HS-5 (cell line): ENCODE measurements at regions not wholly inside any gene's neighbourhood (a gene's known extent, or its start where the extent isn't known, plus 50 kb on each side); places are given as distances from the start of the nearest gene placed in this dataset.
"Not testable (repeated sequence)": the region's sequence is repeated elsewhere in the genome, so short reads cannot be mapped to it uniquely, and the experiment has no call there.

Experiments
- DNase-seq: peaks from one replicate; pipeline ENCODE4 v3.0.0-alpha.2; 2012; ENCODE audit warnings: low read depth

- DNase-seq = no peak
Observed at GRCh38 chr2:8234757-8235374, 447.0 kb upstream of the ID2 start.

GRCh38 chr2:8235419-8235818, 446.4 kb upstream of the ID2 start:
- no peak for DNase-seq

DNA sequence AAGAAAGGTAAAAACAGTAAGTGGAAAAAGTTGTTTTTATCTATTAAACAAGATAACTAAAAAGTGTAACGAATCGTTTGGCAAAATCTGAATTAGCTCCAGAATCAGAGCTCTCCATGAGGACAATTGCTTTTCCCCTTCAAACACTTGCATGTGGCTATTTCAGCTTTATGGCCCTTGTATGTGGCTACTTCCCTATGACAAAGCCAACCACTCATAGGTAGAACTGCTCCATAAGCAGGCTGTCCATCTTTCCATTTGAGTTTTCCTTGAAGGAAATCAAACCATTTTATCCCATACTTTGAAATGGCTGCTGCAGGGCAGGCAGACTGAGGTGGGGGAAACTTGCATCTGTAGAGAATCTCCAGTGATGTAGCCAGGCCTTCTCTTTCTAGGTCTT, 445.5 kb upstream of the ID2 start:
- DNase-seq = no peak

DNA sequence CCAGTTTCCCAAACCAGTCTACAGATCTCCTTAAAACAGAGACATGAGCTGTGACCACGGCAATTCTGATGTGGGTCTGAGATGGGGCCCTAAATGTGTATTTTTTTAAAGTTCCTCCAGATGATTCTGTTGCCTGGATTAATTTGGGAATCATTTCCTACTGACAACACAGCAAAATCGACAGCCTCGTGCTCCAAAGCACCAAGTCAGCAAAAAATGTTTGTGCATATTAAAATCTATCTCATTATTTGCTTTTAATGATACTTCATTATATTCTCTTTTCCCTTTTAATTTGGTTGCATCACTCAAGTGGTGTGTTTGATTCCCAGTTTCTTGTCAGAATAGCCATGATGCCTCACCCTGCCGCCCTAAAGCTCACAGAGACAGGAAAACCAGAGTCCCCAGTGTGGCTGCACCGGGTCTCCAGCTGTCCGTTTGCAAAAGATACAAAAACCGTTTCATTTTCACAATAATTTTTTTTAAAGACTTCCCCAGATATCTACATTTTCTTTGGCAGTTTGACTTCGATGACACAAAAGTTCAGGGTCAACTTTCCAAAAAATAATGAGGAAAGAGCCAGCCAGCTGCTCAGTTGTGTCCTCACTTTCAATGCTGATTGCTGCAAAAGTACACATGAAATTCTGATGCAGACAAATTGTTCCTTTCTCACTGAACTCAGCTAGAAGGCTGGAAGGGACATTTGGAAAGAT, 443.2 kb upstream of the ID2 start:
- DNase-seq = no peak

DNA sequence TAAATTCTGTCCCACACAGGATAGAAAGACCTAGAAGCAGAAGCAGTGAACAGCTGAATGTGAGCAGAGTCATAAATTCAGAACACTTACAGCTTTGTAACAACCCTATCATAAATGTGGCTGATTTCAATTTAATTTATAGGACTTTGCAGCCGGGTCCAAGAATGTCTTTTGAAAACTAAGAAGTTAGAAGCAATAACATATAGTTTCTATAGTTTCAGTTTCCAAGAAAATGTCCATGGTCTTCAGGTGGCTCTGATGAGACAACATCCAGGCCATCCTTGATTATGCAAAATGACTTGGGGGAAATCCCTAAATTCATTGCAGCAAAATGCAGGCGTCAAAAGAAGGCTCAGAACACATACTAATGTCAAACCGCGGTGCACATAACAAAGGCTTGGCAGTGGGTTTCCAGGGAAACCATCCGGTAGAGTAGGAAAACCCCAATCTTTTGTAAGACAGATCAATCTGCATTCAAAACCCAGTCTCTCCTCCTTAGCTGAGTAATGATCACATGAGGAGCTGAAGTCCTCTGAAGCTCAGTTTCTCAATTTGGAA, 442.2 kb upstream of the ID2 start:
- no peak for DNase-seq

DNA sequence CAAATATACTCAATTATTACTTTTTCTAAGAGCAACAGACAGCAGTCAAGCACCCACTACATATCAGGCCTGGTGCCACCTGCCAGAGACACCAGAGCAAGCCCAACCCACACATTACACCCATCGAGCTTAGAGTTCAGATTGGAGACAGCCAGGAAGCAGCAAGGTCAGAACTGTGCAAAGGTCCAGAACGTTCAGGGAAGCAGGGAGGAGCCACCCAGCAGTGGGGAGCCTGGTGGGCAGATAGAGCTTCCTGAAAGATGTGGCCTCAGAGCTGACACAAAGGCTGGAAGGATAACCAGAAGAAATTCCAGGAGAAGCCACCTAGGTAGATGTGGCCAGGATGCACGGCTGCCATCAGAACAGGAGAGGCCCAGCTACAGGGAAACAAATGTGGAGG, 440.5 kb upstream of the ID2 start:
- DNase-seq = no peak

DNA sequence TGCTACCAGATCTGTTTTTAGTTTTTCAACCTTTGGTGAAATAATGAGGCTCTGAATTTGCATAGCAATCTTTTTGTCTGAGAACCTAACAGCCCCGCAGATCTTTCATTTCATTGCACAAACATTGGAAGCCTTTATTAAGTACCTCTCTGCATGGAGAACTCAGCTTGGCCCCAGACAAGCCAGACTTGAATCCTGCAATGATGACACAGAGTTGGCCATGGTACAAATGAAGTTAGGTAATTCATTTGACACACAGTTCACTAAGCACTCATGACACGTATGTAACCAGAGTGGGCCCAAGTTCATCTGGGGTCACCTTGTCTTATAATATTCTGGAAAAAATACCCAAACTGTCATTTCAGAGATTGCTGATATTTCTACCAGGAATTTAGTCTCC, 439.1 kb upstream of the ID2 start:
- no peak for DNase-seq

DNA sequence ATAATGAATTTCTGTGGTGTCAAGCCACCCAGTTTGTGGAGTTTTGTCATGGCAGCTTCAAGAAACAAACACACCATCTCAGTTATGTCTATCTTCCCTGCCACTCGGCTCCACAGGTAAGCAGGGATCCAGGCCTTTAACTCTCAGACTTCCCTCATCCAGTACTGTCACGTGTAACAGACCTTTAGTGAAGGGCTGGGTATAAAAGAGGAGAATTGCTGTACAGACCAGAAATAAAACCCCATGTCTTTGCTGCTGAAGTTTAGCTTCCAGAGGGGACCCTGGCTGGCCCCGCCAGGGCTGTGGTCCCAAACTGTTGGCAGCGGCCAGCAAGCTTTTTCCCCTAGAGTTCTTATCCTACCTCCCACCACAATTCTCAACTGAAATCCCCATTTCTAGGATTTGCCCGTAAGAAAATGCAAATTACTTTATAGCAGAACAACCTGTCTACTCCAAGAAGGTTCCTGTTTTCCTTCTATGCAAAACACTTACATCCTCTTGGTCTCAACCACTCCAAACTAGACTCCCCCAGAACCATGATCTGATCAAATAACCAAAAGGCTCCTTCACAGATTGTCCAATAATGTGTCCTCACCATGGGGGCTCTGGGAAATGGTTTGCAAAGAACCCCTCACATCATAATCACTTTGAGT, 438.0 kb upstream of the ID2 start:
- DNase-seq = no peak

GRCh38 chr2:8244639-8245038, 437.2 kb upstream of the ID2 start:
- no peak for DNase-seq

DNA sequence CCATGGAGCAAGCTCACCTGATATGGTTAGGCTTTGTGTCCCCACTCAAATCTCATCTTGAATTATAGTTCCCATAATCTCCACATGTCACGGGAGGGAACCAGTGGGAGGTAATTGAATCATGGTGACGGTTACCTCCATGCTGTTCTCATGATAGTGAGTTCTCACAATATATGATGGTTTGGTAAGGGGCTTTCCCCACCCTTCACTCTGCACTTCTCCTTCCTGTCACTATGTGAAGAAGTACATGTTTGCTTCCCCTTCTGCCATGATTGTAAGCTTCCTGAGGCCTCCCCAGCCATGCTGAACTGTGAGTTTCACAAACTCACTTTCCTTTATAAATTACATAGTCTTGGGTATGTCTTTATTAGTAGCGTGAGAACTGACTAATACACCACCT, 435.7 kb upstream of the ID2 start:
- no peak for DNase-seq

- no peak for DNase-seq
Observed at GRCh38 chr2:8247905-8248622, 433.8 kb upstream of the ID2 start.

DNA sequence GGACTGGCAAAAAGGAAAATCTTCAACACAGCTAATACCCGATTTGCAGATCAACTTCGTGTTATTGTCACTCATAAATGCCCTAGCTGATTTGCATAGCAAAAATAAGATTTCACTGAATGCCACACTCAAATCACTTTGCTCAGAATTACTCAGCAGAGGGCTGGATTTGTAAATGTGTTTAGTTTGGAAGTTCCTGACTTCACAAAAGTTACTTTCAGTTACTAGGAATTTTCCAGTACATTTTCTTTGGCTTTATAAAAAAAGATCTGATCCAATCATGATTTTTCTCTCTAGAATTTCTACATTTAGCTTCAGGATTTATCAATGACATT, 433.3 kb upstream of the ID2 start:
- DNase-seq = no peak

- DNase-seq = no peak
Observed at GRCh38 chr2:8249141-8249540, 432.7 kb upstream of the ID2 start.

GRCh38 chr2:8249769-8250168, 432.1 kb upstream of the ID2 start:
- no peak for DNase-seq

DNA sequence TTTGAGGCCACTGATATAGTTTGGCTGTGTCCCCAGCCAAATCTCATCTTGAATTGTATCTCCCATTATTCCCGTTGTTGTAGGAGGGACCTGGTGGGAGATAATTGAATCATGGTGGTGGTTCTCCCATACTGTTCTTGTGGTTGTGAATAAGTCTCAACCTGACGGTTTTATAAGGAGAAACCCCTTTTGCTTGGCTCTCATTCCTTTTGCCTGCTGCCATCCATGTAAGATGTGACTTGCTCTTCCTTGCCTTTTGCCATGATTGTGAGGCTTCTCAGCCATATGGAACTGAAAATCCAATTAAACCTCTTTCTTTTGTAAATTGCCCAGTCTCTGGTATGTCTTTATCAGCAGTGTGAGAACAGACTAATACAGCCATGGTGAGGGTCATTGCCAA, 431.6 kb upstream of the ID2 start:
- DNase-seq = not testable (repeated sequence)

- DNase-seq = no peak
Observed at GRCh38 chr2:8251291-8251690, 430.6 kb upstream of the ID2 start.

DNA sequence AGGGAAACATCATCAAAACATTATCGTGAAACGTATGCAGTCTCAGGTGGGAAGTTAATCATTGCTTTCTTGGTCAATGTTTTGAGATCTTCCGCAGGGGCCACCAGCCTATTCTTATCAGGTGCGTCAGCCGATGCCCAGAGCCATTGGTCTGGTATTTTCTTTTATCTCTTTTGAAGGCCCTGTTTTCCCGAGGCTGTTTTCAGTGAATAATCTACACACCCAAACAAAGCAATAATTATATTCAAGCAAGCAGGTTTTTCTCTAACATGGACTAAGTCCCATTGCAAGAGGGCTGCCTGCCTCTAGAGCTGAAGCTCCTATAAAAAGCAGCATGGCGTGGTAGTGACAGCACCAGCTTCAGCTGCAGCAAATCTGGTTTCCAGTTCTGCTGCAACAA, 430.0 kb upstream of the ID2 start:
- DNase-seq = no peak

DNA sequence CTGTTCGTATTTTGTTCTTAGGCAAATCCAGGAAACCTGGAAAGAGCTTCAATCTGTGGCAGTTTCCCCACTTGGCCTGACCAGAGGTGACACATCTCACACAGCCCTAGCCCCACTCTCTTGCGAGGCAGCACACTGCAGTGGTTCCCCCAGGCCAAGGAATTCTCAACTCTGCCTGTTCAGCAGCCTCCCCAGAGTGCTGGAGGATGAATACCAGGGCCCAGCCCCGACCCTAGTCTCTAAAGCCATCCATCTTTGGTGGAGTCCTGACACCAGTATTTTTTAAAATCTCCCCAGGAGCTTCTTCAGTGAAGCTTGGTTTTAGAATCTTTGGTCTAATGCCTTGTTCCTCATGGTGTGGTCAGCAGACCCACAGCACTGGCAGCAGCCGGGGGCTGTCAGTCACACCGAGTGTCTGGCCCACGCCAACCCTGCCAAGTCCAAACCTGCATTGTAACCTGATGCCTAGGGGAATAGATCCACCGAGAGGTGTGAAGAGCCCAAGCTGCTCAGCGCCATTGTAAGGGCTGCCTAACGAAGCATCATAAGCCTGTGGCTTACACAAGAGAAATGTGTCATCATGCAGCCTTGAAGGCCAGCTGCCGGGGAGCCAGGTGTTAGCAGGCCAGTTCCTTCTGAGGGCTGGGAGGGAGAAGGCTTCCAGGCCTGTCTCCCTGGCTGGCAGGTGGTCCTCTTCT, 428.7 kb upstream of the ID2 start:
- no peak for DNase-seq

DNA sequence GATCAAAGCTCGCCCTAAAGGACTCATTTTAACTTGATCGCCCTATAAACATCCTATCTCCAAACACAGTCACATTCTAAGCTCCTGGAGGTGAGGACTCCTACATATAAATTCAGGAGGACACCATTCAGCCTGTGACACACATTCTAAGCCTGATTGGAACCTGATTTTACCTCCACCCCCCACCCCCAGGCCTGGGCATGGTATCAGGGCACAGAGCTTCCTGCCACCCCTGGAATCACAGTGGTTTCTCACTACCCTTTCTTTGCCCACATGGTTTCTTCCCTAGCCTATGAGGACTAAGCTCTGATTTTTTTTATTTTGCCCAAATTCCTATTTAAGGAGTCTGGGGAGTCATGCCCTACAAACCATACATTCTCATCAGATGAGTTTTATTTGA, 428.1 kb upstream of the ID2 start:
- DNase-seq = no peak

DNA sequence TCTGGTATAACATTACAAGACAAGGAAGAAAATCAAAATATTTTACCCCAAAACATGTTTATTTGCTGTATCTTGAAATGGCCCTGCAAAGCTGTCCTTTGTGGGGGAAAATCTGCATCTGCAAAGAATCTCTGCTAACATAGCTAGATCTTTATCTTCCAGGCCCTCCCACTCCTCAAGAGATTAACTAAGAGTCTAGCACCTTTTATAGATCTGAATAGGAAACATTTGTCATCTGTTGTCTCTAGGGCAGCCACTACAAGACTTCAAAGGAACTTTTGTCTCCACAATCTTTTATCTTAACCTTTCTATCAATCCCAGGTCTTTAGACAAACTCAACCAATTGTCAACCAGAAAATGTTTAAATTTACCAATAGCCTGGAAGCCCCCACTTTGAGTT, 427.6 kb upstream of the ID2 start:
- DNase-seq = not testable (repeated sequence)

DNA sequence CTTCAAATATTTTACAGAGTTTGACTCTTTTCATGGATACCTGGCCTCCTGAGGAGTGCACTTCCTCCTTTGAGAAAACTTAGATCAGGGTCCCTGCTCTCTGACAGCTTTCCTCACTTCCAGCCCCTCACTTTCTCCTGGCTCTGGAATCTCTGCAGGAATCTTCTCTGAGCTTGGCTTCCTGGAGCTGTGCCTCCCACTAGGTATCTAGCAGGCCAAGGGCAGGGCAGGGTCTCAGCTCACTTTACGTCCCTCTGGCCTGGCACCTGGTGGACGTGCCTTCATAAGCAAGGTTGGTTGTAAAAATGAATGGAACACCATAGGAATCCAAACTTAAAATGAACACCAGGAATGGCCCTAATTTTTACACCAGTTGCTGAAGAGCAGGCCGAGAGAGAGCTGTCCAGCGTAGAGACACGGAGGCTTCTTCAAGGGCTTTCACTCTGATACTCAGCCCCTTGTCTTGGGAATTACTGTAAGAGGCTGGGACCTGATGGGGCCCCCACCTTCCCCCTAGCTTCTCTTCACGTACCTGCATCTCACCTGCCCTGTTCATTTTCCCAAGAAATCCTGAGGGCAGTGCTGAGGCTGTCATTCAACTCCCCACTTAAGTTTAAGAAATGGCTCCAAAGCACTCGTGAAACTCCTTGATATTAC, 426.9 kb upstream of the ID2 start:
- no peak for DNase-seq

- DNase-seq = peak; percentile 2
Observed at GRCh38 chr2:8255448-8255800, 426.4 kb upstream of the ID2 start.
